Muscle layer of duodenum (tissue), 2 donors: ENCODE measurements at regions not wholly inside any gene's neighbourhood (a gene's known extent, or its start where the extent isn't known, plus 50 kb on each side); places are given as distances from the start of the nearest gene placed in this dataset.

Experiments
- H3K27ac ChIP-seq: one replicate; pipeline ENCODE4 v1.7.0; 2013; ENCODE audit warnings: mild to moderate bottlenecking, low read length
- H3K27me3 ChIP-seq: one replicate; pipeline ENCODE4 v1.7.0; 2013; ENCODE audit warnings: low read depth, mild to moderate bottlenecking, control low read depth, low read length
- H3K36me3 ChIP-seq, 2 donors: one replicate each; pipeline ENCODE4 v1.7.0; 2013; ENCODE audit warnings: low read length in 2 of 2, control low read depth in 1 of 2, mild to moderate bottlenecking in 1 of 2; ENCODE audit not compliant: insufficient read depth in 2 of 2, control insufficient read depth in 1 of 2
- H3K4me1 ChIP-seq, 2 donors: one replicate each; pipeline ENCODE4 v1.7.0; 2013; ENCODE audit warnings: low read length in 2 of 2, mild to moderate bottlenecking in 2 of 2, control low read depth in 1 of 2, moderate library complexity in 1 of 2; ENCODE audit not compliant: insufficient read depth in 2 of 2, control insufficient read depth in 1 of 2
- H3K4me3 ChIP-seq, 2 donors: one replicate each; pipeline ENCODE4 v1.7.0; 2013; ENCODE audit warnings: low read length in 2 of 2, low read depth in 1 of 2, mild to moderate bottlenecking in 1 of 2
- H3K9me3 ChIP-seq, 2 donors: one replicate each; pipeline ENCODE4 v1.7.0; 2013; ENCODE audit warnings: low read length in 2 of 2, control low read depth in 1 of 2, mild to moderate bottlenecking in 1 of 2; ENCODE audit not compliant: control insufficient read depth in 1 of 2
- donor health status: healthy.

- Histone ChIP-seq H3K4me1 (no peaks in the 10 kb centered on the region), H3K27ac (no peak overlapping the region), H3K36me3 (no peaks in the 10 kb centered on the region), H3K4me3 (no peak overlapping the region), H3K27me3 (no peaks in the 10 kb centered on the region), H3K9me3 (no peaks in the 10 kb centered on the region)
Measured at GRCh38 chr10:84801156-84801555, 472.8 kb downstream of the CCSER2 start.

DNA sequence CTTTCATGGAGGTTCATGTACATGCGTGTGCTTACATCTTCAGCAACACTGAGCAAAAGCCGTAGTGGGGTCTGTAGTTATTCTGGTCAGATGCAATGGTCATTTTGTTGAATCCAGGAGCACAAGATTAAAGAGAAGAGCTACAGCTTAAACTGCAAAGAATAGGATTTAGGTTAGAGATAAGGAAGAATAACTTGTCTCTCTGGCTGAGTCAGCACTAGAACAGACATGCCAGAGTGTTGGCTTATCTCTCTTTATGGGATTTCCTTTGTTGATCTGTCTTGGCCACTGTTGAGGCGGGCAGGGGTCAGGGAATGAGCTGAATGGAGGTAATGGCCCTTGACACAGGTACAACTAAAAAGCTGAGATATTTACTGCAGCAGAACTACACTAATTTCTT lies 473.5 kb downstream of the CCSER2 start:
- Histone ChIP-seq H3K9me3 (no peaks in the 10 kb centered on the region), H3K4me1 (no peaks in the 10 kb centered on the region), H3K36me3 (no peaks in the 10 kb centered on the region), H3K27me3 (no peaks in the 10 kb centered on the region), H3K4me3 (no peak overlapping the region), H3K27ac (no peak overlapping the region)

DNA sequence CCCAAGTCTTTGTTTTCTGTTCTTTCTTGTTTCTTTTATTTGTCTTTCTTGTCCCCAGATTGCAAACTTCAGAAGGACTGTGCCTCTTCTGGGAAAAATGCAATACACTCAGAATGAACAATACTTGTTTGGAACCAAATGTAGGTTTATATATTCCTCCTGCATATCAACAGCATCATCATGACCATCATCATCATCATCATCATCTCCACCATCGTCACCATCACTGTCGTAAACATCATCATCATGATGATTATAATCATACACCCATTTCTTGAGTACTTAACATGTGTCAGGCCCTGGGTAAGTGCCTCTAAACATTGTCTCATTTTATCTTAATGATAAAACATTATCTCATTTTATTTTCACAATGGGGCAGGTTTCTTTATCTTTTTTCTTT lies 476.8 kb downstream of the CCSER2 start:
- Histone ChIP-seq H3K4me1 (no peaks in the 10 kb centered on the region), H3K27ac (no peak overlapping the region), H3K4me3 (no peak overlapping the region), H3K27me3 (no peaks in the 10 kb centered on the region), H3K9me3 (no peaks in the 10 kb centered on the region), H3K36me3 (no peaks in the 10 kb centered on the region)

- Histone ChIP-seq H3K27me3 (no peaks in the 10 kb centered on the region), H3K4me1 (no peaks in the 10 kb centered on the region), H3K27ac (no peak overlapping the region), H3K9me3 (no peaks in the 10 kb centered on the region), H3K36me3 (no peaks in the 10 kb centered on the region), H3K4me3 (no peak overlapping the region)
Measured at GRCh38 chr10:84811113-84811512, 482.7 kb downstream of the CCSER2 start.

- Histone ChIP-seq H3K4me1 (no peaks in the 10 kb centered on the region), H3K36me3 (no peaks in the 10 kb centered on the region)
Measured at GRCh38 chr10:84818961-84819360, 490.6 kb downstream of the CCSER2 start.

GRCh38 chr10:84820120-84820519 lies 491.7 kb downstream of the CCSER2 start:
- Histone ChIP-seq H3K27me3 (no peaks in the 10 kb centered on the region), H3K27ac (no peak overlapping the region), H3K36me3 (no peaks in the 10 kb centered on the region), H3K4me1 (no peaks in the 10 kb centered on the region), H3K4me3 (no peak overlapping the region), H3K9me3 (no peaks in the 10 kb centered on the region)

More at GRCh38 chr10:84818961-84819360, 490.6 kb downstream of the CCSER2 start:
- H3K4me3 ChIP-seq, result no peak overlapping the region
- H3K9me3 ChIP-seq, result no peaks in the 10 kb centered on the region
- no peaks in the 10 kb centered on the region for H3K27me3 ChIP-seq
- H3K27ac ChIP-seq, result no peak overlapping the region

GRCh38 chr10:84820596-84820995 lies 492.2 kb downstream of the CCSER2 start:
- H3K4me3 ChIP-seq, result no peak overlapping the region

DNA sequence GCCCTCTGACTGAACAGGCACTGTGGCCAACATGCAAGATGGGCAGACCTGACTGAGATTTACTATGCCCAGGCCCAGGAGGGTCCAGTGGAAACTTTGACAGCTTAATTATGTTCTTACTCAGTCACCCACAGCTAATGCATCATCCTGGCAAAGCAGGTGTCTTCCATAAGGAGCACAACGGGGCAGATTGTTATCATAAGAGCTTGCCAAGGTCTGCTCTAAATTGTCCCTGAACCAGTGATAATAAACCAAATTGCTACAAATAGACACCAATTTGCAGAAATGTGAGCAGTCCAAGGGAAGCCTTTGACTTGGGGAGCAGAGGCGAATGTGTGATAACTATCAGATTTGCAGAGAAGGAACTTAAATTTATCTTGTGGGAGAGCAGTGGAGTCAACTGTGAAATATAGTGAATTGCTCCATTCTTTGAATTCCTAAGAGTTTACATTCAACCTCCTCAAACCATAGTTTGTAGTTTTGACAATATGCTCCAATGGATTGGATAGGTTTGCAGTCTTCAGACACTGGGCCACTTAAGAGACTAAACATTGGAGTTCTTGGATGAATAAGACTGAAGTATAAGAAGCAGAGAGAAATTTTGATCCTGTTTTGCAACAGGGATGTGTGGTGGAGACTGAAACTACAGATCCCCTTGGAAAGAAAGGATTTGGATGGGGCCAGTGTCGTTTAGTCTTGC lies 494.7 kb downstream of the CCSER2 start:
- no peak overlapping the region for H3K27ac ChIP-seq
- H3K36me3 ChIP-seq, result no peaks in the 10 kb centered on the region
- H3K4me3 ChIP-seq, result no peak overlapping the region
- no peaks in the 10 kb centered on the region for H3K27me3 ChIP-seq
- H3K4me1 ChIP-seq, result no peaks in the 10 kb centered on the region
- no peaks in the 10 kb centered on the region for H3K9me3 ChIP-seq

More at GRCh38 chr10:84820596-84820995, 492.2 kb downstream of the CCSER2 start:
- Histone ChIP-seq H3K27ac (no peak overlapping the region), H3K36me3 (no peaks in the 10 kb centered on the region), H3K9me3 (no peaks in the 10 kb centered on the region), H3K4me1 (no peaks in the 10 kb centered on the region), H3K27me3 (no peaks in the 10 kb centered on the region)

GRCh38 chr10:84824525-84824924 lies 496.1 kb downstream of the CCSER2 start:
- Histone ChIP-seq H3K9me3 (no peaks in the 10 kb centered on the region), H3K4me3 (no peak overlapping the region), H3K27ac (no peak overlapping the region), H3K36me3 (no peaks in the 10 kb centered on the region), H3K4me1 (no peaks in the 10 kb centered on the region), H3K27me3 (no peaks in the 10 kb centered on the region)

- H3K4me3 ChIP-seq, result no peak overlapping the region
- H3K9me3 ChIP-seq, result no peaks in the 10 kb centered on the region
- H3K27ac ChIP-seq, result no peak overlapping the region
- H3K27me3 ChIP-seq, result no peaks in the 10 kb centered on the region
- H3K4me1 ChIP-seq, result no peaks in the 10 kb centered on the region
- no peaks in the 10 kb centered on the region for H3K36me3 ChIP-seq
Measured at GRCh38 chr10:84825330-84825729, 496.9 kb downstream of the CCSER2 start.

DNA sequence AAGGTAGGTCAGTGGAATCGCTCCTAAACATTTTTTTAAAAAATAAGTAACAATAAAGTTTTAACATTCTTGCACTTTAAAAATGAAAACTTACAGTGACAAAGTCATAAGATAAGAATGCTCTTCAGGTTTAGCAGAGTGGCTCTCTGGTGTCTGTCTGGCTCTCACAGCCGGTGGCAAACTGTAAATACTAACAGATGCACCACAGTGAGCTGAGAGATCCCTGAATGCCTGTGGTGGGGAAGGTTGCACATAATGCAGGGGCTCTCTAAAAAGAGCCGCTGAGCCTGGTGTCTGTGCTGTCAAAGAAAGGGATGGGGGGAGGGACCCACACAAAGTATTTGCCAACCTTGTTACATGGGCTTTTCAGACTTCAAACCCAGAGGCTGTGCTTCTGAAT lies 498.3 kb downstream of the CCSER2 start:
- H3K27me3 ChIP-seq, result no peaks in the 10 kb centered on the region
- H3K4me3 ChIP-seq, result no peak overlapping the region
- no peaks in the 10 kb centered on the region for H3K4me1 ChIP-seq
- no peaks in the 10 kb centered on the region for H3K36me3 ChIP-seq
- H3K27ac ChIP-seq, result no peak overlapping the region
- no peaks in the 10 kb centered on the region for H3K9me3 ChIP-seq

GRCh38 chr10:84829131-84829530 lies 500.7 kb downstream of the CCSER2 start:
- H3K4me1 ChIP-seq, result no peaks in the 10 kb centered on the region
- H3K4me3 ChIP-seq, result no peak overlapping the region
- H3K9me3 ChIP-seq, result no peaks in the 10 kb centered on the region
- no peak overlapping the region for H3K27ac ChIP-seq
- no peaks in the 10 kb centered on the region for H3K27me3 ChIP-seq
- H3K36me3 ChIP-seq, result no peaks in the 10 kb centered on the region
